ENCODE measurements at regions not wholly inside any gene's neighbourhood (a gene's known extent, or its start where the extent isn't known, plus 50 kb on each side); places are given as distances from the start of the nearest gene placed in this dataset.

GRCh38 chr3:82891028-82891427, 1129.6 kb upstream of the GBE1 start:
- TF ChIP-seq SP1 (IDR thresholded peaks at IDR 0.05): no peak
- TF ChIP-seq BHLHE40 (IDR thresholded peaks at IDR 0.05; ENCODE audit: borderline replicate concordance): no peak
- TF ChIP-seq L3MBTL2 (conservative IDR thresholded peaks at IDR 0.05): no peak
- TF ChIP-seq FOXM1 (IDR thresholded peaks at IDR 0.05; ENCODE audit: borderline replicate concordance): no peak
- TF ChIP-seq SUZ12 (IDR thresholded peaks at IDR 0.05): no peak
- TF ChIP-seq ELF4 (IDR thresholded peaks at IDR 0.05): no peak
- TF ChIP-seq FOXK2 (IDR thresholded peaks at IDR 0.05): no peak
- no peak for TF ChIP-seq CTBP1 (IDR thresholded peaks at IDR 0.05; ENCODE audit: borderline replicate concordance)

All from HEK293T (cell line).